GM21723 (cell line): ENCODE measurements at regions not wholly inside any gene's neighbourhood (a gene's known extent, or its start where the extent isn't known, plus 50 kb on each side); places are given as distances from the start of the nearest gene placed in this dataset.
"Not testable (repeated sequence)": the region's sequence is repeated elsewhere in the genome, so short reads cannot be mapped to it uniquely, and the experiment has no call there.

Source experiments
- ATAC-seq: cut with Tn5 transposase; IDR thresholded peaks from one replicate; pipeline ENCODE4 v1.9.1; 2021; ENCODE audit warnings: mild to moderate bottlenecking, moderate library complexity; ENCODE audit not compliant: unreplicated experiment

DNA sequence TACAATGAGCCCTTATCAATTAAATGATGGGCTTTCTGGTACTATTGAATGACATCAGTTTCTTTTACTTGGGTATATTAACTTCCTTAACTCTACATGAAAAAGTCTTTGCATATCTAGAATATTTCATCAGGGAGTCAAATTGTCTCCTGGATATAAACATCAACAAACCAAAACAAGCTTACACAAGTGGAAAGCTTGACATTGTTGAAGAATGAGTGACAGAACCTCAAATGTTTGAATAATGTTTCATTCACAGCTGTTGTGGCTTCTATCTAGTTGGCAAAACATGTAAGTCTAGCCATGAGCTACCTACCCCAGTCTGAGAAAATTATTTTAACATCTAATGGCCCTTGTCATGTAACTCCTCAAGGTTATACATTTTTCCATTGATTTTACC is 604.8 kb upstream of the ADAMTS5 start:
- ATAC-seq, result no peak

DNA sequence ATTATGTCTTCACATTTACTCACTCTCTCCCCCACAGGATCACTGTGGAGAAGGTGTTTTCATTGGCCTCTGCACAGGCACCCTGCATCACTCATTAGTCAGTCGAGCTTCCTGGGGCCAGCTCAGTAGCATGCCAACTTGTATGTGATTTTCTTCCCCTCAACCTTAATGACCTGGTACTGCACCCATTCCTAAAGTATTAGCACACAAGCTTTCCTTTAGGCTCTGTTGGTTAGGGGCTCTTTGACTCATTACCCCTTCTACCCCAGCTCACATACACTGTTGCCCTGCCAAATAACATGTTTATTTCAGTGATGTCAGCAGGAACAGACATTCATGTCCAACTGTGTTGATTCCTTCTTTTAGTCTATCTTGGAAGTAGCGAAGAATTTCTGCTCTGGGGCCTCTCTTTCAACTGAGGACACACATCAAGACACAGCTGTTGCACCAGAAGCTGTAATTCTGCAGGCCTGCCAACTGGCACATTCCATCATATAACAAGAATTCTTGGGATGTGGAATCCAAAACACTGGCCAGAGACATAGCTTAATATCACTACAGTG is 603.5 kb upstream of the ADAMTS5 start:
- no peak for ATAC-seq

DNA sequence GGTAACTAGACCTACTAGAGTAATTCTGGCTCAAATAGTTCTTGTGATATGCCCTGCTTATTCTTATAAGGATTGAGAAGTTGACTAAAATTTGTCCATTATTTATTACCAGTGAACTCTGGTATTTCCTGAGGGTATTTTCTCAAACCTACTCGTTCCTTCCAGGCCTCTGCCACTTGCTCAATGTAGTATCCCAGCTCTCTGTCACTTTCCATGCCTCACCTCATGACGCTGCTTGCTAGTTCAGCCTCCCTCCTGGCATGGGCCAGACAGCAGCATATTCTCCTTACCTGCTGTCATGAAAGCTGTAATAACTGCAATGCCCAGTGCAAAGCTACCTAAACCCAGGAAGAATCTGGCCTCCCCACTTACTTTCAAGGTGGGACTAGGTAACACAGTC is 602.9 kb upstream of the ADAMTS5 start:
- no peak for ATAC-seq

DNA sequence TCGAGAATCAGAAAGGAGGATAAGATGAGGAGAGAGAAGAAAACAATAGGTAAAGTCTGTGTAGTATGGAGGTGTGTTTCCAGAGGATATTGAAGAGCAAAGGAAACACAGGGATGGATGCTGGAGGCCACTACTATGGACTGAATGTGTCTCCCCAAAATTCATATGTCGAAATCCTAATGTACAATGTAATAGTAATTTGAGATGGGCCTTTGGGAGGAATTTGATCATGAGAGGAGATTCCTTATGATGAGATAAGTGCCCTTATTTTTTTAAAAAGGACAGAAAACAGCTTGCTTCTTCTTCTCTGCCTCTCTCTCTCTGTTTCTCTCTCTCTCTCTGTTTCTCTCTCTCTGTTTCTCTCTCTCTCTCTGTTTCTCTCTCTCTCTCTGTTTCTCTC is 602.2 kb upstream of the ADAMTS5 start:
- ATAC-seq, result no peak

DNA sequence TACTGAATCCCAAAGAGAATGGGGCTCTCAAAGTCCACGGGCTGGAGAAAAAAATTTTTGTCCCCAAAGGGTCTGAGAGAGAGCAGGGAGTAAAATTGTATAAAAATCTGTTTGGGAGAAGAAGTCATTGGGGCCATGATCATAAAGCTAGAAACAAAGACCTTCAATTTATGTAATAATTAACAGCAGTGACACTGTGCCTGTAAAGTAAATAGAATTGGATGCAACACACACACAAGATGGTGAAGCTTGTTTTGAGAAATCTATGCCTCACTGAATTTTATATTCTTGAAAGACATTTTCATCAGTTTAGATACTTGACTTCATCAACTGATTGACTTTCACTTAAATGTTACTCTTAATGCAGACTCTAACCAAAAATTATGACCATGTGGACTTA is 600.5 kb upstream of the ADAMTS5 start:
- no peak for ATAC-seq

DNA sequence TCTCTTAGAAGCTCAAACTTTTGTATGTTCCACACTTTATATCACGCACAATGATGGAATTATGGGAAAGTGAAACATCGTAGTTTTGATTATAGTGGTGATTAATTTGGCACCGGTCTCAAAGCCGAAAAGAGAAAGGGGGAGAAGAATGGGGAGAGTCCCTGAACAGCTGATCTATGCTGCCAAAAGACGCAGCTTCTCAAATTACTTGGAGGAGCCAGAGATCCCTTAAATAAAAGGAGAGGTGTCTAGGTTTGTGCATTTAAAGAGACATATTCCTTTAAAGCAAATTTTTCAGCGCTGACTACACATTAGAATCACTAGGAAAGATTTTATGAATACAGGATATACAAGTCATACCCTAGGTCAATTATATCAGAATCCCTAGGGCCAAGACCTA is 599.6 kb upstream of the ADAMTS5 start:
- ATAC-seq, result no peak

DNA sequence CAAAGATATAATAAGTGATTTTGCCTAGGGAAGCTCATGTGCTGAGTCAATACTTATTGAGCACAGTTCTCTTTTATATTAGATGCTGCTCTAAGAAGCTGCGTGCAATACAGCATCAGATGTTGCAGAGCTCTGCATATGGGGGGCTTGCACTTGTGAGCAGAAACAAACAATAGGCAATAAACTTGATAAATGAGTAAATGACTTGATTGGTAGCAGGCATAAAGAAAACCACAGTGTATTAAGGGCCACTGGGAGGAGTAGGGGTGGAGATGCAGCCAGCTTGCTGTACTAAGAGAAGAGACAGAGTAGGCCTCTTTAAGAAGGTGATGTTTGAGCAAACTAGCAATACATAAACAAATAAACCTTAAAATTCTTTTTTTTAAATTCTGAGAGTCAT is 598.5 kb upstream of the ADAMTS5 start:
- no peak for ATAC-seq

DNA sequence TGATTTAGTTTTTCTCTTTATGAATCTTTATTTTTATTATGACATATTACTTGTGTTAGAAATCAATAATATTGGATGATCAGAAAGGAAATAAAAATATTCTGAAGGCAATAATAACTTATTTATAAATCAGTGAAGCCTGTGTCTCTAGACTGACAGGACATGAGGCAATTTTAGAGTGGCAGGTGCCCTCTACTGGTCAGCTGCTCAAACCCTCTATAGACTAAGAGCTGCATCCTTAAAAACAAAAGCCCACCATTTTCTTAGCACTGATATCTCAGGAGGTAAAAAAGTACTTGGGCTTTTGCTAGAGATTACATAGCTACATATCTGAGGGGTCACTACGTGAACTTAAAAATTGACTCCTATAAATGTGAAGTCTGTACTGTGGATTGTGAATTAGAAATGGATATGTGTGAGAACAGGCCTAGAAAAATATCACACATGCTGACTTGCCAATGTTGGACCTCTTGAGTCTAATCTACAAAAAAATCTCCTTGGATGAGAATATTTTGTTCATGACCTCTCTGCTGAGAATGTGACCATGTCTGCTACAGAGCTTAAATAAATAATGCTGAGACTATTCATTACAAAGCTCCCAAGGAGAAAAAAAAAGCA is 597.9 kb upstream of the ADAMTS5 start:
- ATAC-seq, result no peak

DNA sequence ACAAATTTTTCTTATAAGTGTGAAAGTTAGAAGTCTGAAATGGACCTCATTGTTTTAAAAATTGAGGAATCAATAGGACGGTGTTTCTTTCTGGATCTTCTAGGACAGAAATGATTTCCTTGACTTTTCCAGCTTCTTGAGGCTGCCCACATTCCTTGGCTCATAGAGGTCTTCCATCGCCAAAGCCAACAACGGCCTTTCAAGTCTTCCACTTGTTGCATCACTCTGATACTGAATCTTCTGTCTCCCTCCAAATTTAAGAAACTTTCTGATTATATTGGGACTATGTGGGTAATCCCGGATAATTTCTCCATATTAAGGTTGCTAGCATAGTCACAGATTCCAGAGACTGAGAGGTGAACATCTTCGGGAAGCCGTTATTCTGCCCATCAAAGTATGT is 595.4 kb upstream of the ADAMTS5 start:
- ATAC-seq, result no peak

DNA sequence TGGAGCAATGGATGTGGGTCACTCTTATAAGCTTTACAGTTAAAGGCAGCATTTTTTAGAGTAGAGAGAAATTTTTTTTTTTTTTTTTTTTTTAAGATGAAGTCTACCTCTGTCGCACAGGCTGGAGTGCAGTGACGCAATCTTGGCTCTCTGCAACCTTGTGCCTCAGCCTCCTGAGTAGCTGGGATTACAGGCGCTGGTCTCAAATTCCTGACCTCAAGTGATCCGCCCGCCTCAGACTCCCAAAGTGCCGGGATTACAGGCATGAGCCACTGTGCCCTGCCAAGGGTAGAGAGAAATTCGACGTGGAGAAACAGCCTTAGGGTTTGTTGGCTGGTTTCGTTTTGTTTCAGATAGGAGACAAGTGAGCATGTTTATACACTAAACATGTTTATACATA is 594.2 kb upstream of the ADAMTS5 start:
- no peak for ATAC-seq

DNA sequence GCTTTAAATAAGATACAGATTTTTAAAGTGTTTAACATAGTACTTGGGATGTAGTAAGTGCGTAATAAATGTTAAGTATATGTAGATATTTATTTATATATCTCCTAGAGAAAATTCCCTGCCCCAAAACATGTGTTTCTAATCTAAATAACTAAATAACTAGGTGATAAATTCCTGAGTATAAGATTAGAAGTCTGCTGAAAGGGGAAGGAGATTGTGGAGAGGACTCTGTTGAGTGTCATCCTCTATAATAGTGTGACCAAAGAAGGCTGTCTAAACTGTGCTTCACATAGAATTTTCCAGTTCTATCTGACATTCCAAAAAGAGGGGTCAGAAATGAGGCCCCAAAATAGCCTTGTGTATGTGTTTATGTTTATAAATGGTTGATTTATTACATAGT is 590.5 kb upstream of the ADAMTS5 start:
- no peak for ATAC-seq

DNA sequence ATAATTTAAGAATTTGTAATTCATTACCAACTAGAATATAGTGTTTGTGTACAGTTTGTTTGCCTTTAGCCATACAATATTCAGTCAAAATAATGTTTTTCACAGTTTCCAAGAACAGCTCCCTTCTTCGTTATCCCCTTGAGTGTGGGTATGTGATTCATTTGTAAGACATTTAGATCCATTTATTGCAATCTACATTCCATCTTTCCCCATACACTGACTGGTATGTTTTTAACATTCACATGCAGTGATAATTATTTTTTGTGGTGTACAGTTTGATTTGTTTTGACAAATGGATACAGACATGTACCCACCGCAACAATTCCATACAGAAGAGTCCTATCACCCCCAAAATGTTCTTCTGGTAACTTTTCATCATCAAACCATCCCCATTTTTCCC is 589.1 kb upstream of the ADAMTS5 start:
- ATAC-seq, result no peak

DNA sequence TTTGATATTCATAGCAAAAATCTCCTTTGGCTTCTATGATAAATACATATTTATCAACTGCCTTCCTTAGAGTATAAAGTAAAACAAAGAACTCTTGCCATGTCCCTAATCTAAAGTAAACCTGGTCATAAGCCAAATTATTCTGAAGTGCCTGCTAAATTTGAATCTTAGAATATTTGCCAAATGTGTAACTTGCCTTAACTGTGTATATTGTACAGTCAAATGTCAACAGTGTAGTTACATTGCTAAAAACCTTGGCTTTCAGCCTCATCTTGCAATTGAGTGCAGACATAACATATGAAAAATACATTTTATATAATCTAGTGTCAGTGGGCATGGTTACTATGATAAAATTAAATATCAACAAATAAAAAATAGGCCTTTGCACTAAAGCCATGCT is 583.4 kb upstream of the ADAMTS5 start:
- ATAC-seq, result no peak

DNA sequence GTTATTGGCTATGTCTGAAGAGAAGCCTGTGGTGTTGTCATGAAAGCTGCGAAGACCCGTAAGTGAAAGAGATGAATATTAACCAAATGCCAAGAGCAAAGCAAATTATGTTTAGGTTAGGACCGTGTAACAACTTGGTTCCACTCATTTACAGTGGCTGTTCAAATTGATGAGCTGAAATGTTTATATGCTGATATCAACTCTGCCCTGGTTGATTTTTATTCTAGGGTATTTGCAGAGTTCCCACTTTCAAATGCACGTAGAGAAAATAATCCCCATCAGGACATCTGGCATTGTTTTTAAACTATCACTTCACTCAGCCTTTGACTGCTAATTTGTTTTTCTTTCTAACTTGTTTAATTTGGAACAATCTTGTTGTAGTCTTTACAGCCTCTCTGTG is 581.6 kb upstream of the ADAMTS5 start:
- ATAC-seq, result no peak

DNA sequence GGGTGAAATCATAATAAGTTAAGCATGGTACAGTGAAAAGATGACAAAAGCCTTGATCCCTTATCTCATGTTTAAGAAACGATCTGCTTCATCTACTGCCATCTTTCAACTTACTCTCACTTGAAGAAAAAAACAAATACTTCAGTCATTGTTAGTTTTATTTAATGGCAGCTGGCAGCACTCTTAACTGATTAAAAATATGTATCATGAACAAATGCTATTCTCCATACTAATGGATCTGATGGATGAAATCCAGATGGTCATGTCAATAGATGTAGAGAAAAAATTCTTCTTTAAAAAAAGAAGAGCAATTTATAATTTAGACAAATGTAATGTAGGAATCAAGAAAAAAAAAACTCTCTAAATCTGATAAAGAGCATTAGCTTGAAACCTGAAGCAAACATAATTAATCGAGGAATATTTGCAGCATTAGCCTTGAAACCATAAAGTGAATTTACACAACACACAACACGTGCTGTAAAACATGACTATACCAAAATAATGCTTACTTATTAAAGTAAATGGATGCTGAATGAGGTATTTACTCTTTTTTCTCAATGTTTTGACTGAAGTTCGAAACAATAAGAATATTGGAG is 579.0 kb upstream of the ADAMTS5 start:
- no peak for ATAC-seq

DNA sequence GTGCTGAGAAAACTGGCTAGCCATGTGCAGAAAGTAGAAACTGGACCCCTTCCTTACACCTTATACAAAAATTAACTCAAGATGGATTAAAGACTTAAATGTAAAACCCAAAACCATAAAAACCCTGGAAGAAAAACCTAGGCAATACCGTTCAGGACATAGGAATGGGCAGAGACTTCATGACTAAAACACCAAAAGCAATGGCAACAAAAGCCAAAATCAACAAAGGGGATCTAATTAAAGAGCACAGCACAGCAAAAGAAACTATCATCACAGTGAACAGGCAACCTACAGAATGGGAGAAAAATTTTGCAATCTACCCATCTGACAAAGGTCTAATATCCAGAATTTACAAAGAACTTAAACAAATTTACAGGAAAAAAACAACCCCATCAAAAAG is 575.2 kb upstream of the ADAMTS5 start:
- ATAC-seq, result not testable (repeated sequence)

DNA sequence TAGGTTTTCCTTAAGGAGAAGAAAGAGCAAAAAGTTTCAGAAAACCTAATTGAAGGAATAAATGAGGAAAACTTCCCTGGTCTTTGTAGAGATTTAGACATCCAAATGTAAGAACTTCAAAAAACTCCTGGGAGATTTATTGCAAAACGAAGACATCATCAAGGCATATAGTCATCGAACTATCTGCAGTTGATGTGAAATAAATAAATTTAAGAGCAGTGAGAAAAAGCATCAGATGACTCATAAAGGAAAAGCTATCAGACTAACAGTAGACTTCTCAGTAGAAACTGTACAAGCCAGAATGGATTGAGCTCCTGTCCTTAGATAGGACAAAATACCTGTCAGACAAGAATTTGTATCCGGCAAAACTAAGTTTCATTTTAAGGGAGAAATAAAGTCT is 569.4 kb upstream of the ADAMTS5 start:
- no peak for ATAC-seq

DNA sequence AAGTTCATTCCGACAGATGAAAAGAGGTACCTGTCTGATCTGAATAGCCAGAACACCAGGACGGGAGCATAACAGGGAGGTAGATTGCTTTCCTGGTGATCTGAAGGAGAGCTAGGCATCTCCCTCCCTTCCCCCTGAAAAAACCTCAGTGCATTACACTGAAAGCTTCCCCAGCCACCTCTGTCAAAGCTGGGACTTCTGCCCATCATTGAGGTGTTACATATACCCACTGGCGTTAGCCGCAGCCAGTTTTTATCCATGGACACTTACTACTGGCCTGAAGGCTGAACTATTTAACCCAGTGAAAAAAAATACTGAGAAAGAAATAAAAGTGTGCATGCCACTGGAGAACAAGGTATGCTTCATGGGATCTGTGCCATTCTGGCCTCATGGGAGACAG is 568.3 kb upstream of the ADAMTS5 start:
- ATAC-seq, result no peak

DNA sequence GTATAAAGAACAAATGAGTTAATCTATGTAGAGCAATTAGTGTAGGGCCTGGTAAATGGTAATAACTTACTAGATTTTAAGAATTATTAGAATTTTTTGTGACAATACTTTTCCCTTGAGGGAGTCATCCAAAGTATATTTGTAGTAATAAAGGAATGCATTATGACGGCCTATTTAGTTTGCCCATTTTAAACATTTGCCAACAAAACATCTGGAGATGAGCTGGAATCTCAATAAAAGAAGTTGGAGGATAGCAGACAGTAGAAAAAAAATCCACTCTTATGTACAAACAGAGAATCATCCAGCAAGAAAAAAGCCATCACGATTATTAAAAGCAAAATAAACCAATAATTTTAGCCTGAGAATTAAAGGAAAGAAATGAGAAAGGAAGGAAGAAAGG is 567.3 kb upstream of the ADAMTS5 start:
- no peak for ATAC-seq

DNA sequence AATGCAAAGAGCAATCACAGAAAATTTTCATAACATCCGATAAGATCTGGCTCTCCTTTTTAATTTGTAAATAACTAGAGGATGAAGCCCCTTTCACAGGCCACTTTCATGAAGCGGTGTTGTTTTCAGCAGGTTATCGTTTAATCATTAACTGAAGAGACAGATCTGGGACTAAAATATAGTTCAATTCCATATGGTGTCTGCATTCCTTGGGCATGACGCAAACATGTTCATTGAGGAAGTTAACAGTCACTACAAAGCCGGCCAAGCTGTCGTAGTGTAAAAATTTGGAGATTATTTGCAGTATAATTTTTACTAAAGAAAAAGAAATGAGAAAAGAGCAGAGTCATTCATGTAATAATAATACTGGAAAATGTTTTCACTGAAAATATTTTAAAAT is 565.2 kb upstream of the ADAMTS5 start:
- no peak for ATAC-seq

DNA sequence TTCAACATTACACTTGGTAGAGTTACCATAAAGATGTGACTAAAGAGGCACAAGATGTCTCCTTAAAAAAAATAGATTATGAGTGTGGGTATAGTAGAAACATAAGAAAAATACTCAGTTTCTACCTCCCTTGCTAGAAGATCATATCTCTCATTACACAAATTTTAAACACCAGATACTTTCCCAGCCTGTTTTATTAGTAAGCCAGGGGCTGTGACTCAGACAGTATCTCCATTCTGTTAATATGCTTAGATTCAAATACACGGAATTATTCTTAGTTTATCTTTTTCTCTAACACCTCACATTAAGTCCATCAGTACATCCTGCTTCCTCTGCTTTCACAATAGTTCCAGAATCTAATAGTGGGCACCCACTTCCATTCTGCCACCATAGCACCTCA is 561.8 kb upstream of the ADAMTS5 start:
- ATAC-seq, result no peak

DNA sequence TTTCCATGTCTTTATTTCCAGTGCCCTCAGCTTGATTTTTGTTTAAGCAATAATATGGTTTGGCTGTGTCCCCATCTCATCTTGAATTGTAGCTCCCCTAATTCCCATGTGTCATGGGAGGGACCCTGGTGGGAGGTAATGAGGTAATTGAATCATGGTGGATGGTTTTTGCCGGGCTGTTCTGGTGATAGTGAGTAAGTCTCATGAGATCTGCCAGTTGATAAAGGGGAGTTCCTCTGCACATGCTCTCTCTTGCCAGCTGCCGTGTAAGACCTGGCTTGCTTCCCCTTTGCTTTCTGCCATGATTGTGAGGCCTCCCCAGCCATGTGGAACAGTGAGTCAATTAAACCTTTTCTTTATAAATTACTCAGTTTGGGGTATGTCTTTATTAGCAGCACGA is 559.6 kb upstream of the ADAMTS5 start:
- no peak for ATAC-seq

DNA sequence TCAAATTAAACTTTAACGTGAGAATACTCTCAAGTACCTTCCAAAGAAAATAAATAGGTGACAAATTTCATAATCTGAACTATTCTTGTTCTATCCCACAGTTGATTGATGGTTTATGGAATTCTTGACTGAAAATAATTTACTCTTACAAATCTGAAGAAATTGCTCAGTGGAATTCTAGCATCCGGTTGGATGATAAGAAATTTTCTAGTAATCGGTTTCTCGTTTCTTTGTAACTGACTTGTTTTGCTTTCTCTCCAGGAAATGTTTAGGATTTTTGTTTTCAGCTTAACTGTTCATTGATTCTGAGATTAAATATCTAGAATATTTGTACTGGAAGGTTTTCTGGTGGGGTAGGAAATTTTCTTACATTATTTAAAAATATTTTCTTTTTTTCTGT is 558.9 kb upstream of the ADAMTS5 start:
- ATAC-seq, result no peak
